ENCODE measurements at regions not wholly inside any gene's neighbourhood (a gene's known extent, or its start where the extent isn't known, plus 50 kb on each side); places are given as distances from the start of the nearest gene placed in this dataset.
"Not testable (repeated sequence)": the region's sequence is repeated elsewhere in the genome, so short reads cannot be mapped to it uniquely, and the experiment has no call there.

GRCh38 chr1:4121834-4122512 lies 221.9 kb upstream of the C1orf174 start:
- ATAC-seq = no peak

- ATAC-seq = no peak
Observed at GRCh38 chr1:4122513-4123160, 222.6 kb upstream of the C1orf174 start.

GRCh38 chr1:4124631-4125145 lies 224.6 kb upstream of the C1orf174 start:
- ATAC-seq = no peak

- no peak for ATAC-seq
Observed at GRCh38 chr1:4126251-4126650, 226.2 kb upstream of the C1orf174 start.

GRCh38 chr1:4126731-4127591 lies 226.9 kb upstream of the C1orf174 start:
- no peak for ATAC-seq

GRCh38 chr1:4127592-4128140 lies 227.6 kb upstream of the C1orf174 start:
- no peak for ATAC-seq

- ATAC-seq = no peak
Observed at GRCh38 chr1:4128616-4129015, 228.5 kb upstream of the C1orf174 start.

- ATAC-seq = no peak
Observed at GRCh38 chr1:4129693-4130092, 229.6 kb upstream of the C1orf174 start.

- ATAC-seq = no peak
Observed at GRCh38 chr1:4130096-4130495, 230.0 kb upstream of the C1orf174 start.

GRCh38 chr1:4131734-4132133 lies 231.7 kb upstream of the C1orf174 start:
- ATAC-seq = no peak

GRCh38 chr1:4132352-4133296 lies 232.6 kb upstream of the C1orf174 start:
- ATAC-seq = no peak

- ATAC-seq = no peak
Observed at GRCh38 chr1:4133297-4133938, 233.3 kb upstream of the C1orf174 start.

- ATAC-seq = no peak
Observed at GRCh38 chr1:4133939-4134321, 233.9 kb upstream of the C1orf174 start.

- not testable (repeated sequence) for ATAC-seq
Observed at GRCh38 chr1:4135853-4136252, 235.8 kb upstream of the C1orf174 start.

GRCh38 chr1:4137621-4138415 lies 237.7 kb upstream of the C1orf174 start:
- no peak for ATAC-seq

GRCh38 chr1:4139646-4140045 lies 239.6 kb upstream of the C1orf174 start:
- ATAC-seq = no peak

- no peak for ATAC-seq
Observed at GRCh38 chr1:4140241-4140640, 240.2 kb upstream of the C1orf174 start.

GRCh38 chr1:4140821-4141220 lies 240.7 kb upstream of the C1orf174 start:
- no peak for ATAC-seq

- peak; percentile 39 for ATAC-seq
Observed at GRCh38 chr1:4144349-4144971, 244.4 kb upstream of the C1orf174 start.

GRCh38 chr1:4146101-4146500 lies 246.0 kb upstream of the C1orf174 start:
- ATAC-seq = no peak
